Nephron (organoid): ENCODE measurements at regions not wholly inside any gene's neighbourhood (a gene's known extent, or its start where the extent isn't known, plus 50 kb on each side); places are given as distances from the start of the nearest gene placed in this dataset.
A peak's percentile ranks its signal among the peaks of the same experiment; 100 is the strongest.

Experiments
- H3K27ac Mint-ChIP-seq, 3 experiments: 2 replicates each; pipeline ENCODE4 v1.8.0; 2020; ENCODE audit warnings: mixed read lengths in 3 of 3, mild to moderate bottlenecking in 2 of 3, moderate library complexity in 1 of 3
- H3K27me3 Mint-ChIP-seq: 2 replicates; pipeline ENCODE4 v1.8.0; 2021; ENCODE audit warnings: low read depth, mild to moderate bottlenecking, moderate library complexity, mixed read lengths
- H3K36me3 Mint-ChIP-seq: 2 replicates; pipeline ENCODE4 v1.8.0; 2020; ENCODE audit warnings: low read depth, mixed read lengths
- H3K4me1 Mint-ChIP-seq: 2 replicates; pipeline ENCODE4 v1.8.0; 2020; ENCODE audit warnings: mixed read lengths
- H3K4me3 Mint-ChIP-seq, 3 experiments: 2 replicates each; pipeline ENCODE4 v1.8.0; 2020; ENCODE audit warnings: mild to moderate bottlenecking in 3 of 3, mixed read lengths in 3 of 3, moderate library complexity in 2 of 3
- H3K9me3 Mint-ChIP-seq: 2 replicates; pipeline ENCODE4 v1.8.0; 2020; ENCODE audit warnings: mixed read lengths
- TF ChIP-seq, protein P1 (sequence below), 3 experiments: fragments of 200-600 bp; sonication (generic); IDR thresholded peaks; one replicate each; pipeline ENCODE4 v1.5.0; 2021; ENCODE audit warnings: antibody characterized with exemption in 3 of 3; ENCODE audit not compliant: unreplicated experiment in 3 of 3

DNA sequence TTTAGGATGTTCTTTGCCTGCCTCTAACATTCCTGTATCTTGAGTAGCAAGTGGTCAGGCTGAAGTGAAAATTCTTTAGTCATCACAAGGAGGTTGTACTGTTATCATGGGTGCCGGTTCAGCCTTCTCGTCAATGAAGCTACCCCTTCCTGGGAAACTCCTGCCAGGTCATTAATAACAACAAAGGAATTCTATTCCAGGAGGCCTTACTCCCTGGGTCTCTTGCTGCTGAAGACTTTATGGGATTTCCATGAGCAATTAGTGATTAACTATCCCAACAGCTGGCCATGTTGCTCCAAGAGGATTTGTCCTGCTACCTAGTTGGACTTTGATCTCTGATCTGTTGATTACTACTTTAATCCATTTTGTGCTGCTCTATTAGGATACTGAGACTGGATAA lies 62.7 kb upstream of the ELOVL5 start:
- TF ChIP-seq, protein P1, sequence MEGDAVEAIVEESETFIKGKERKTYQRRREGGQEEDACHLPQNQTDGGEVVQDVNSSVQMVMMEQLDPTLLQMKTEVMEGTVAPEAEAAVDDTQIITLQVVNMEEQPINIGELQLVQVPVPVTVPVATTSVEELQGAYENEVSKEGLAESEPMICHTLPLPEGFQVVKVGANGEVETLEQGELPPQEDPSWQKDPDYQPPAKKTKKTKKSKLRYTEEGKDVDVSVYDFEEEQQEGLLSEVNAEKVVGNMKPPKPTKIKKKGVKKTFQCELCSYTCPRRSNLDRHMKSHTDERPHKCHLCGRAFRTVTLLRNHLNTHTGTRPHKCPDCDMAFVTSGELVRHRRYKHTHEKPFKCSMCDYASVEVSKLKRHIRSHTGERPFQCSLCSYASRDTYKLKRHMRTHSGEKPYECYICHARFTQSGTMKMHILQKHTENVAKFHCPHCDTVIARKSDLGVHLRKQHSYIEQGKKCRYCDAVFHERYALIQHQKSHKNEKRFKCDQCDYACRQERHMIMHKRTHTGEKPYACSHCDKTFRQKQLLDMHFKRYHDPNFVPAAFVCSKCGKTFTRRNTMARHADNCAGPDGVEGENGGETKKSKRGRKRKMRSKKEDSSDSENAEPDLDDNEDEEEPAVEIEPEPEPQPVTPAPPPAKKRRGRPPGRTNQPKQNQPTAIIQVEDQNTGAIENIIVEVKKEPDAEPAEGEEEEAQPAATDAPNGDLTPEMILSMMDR (IDR thresholded peaks at IDR 0.05; ENCODE audit: unreplicated experiment in 3 of 3) = no peak
- H3K36me3 Mint-ChIP-seq = no peaks in the 10 kb centered on the region
- peaks cover 5% of the 10 kb centered on the region for H3K4me1 Mint-ChIP-seq
- no peaks in the 10 kb centered on the region for H3K27me3 Mint-ChIP-seq
- peak overlapping the region in 1 of 3 experiments; percentile 29 for H3K27ac Mint-ChIP-seq
- H3K9me3 Mint-ChIP-seq = no peaks in the 10 kb centered on the region
- H3K4me3 Mint-ChIP-seq = no peak overlapping the region

DNA sequence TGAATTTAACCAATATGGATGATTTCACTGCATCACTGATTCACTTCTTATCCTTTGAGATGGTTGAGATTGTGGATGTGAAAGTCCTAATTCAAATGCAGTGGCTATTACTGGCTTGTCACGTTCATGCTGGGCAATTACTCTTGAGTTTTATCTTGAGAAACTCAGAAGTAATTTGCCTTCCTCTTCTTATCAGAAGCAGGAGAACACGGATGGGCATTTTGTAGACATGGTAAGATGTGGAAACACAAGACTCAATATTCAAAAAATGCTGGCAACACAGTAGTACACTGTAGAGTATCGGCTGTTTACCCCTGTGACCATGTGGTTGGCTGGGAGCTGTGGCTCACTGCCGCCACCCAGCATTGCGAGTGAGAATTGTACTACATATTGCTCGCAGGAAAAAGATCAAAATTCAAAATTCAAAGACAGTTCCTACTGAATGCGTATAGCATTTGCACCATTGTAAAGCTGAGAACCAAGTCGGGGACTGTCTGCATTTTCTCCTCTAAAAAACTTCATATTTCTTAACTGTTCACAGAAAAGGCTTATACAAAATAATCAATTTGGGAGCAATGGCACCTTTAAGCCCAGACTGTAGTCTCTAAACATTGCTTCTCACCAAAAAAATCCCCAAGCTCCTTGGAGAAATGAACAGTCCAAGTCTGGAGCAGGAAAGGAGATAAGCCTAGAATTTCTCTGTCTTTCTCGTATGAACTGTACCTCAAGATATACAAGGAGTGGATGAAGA lies 61.9 kb upstream of the ELOVL5 start:
- H3K27ac Mint-ChIP-seq = no peak overlapping the region
- no peak overlapping the region for H3K4me3 Mint-ChIP-seq
- H3K4me1 Mint-ChIP-seq = peaks cover 5% of the 10 kb centered on the region
- H3K9me3 Mint-ChIP-seq = no peaks in the 10 kb centered on the region
- TF ChIP-seq, protein P1 (IDR thresholded peaks at IDR 0.05; ENCODE audit: unreplicated experiment in 3 of 3) = peak in 2 of 3 experiments; percentile 15
- no peaks in the 10 kb centered on the region for H3K27me3 Mint-ChIP-seq
- H3K36me3 Mint-ChIP-seq = no peaks in the 10 kb centered on the region

DNA sequence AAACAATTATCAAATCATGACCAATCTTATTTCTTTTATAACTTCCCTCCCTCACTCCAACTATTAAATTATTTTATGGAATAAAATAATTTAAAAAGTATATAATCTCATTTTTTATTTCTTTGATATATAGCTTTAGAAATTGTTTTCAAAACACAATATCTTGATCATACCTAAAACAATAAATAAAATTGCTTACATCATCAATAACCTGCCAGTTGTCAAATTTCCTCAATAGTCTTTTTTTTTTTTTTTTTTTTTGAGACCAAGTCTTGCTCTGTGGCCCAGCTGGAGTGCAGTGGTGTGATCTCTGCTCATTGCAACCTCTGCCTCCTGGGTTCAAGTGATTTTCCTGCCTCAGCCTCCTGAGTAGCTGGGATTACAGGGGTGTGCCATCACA lies 60.1 kb upstream of the ELOVL5 start:
- H3K4me1 Mint-ChIP-seq = peaks cover 5% of the 10 kb centered on the region
- H3K4me3 Mint-ChIP-seq = no peak overlapping the region
- TF ChIP-seq, protein P1 (IDR thresholded peaks at IDR 0.05; ENCODE audit: unreplicated experiment in 3 of 3) = no peak
- H3K27me3 Mint-ChIP-seq = no peaks in the 10 kb centered on the region
- no peak overlapping the region for H3K27ac Mint-ChIP-seq
- no peaks in the 10 kb centered on the region for H3K9me3 Mint-ChIP-seq
- H3K36me3 Mint-ChIP-seq = no peaks in the 10 kb centered on the region

DNA sequence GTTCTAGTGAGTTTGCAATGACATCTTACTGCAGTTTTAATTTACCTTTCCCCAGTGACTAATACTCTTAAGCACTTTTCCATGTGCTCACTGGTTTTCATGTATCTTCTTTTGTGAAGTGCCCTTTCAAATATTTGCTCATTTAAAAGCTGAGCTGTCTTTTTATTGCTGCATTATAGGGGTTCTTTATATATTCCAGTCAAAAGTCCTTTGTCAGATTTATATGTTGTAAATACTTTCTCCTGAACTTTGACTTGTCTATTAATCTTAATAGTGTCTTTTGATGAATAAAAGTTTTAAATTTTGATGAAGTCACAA lies 50.2 kb upstream of the ELOVL5 start:
- Mint-ChIP-seq H3K9me3 (no peaks in the 10 kb centered on the region), H3K4me1 (no peaks in the 10 kb centered on the region), H3K4me3 (no peak overlapping the region), H3K27me3 (peaks cover 5% of the 10 kb centered on the region), H3K27ac (no peak overlapping the region), H3K36me3 (no peaks in the 10 kb centered on the region)
- TF ChIP-seq, protein P1 (IDR thresholded peaks at IDR 0.05; ENCODE audit: unreplicated experiment in 3 of 3) = no peak

DNA sequence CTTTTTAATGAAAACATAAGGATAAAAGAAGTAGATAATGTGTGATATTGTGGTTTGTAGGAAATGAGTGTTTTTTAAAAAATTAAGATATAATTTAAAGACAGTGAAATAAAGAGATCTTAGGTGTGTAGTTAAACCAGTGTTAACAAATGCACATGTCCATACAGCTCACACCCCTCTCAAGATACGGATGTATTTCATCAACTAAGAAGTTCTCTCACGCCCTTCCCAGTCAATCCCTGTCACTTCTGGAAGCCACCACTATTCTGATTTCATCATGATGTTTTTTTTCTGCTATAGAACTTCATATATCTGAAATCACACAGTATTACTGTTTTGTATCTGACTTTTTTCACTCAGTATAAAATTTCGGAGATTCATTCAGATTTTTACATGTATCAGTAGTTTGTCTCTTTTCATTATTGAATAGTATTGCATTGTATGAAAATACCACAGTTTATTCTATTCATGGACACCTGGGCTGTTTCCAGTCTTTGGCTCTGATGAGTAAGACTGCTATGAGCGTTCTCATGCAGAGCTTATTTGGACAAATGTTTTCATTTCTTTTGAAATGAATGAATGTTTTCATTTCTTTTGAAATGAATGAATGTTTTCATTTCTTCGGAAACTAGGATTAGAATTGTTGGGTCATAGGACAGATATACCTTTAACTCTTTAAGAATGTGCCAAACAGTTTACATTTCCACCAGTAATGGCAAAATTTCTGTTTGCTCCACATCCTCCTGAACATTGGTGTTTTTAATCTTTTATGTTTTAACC lies 49.7 kb upstream of the ELOVL5 start:
- Mint-ChIP-seq H3K27me3 (peaks cover 5% of the 10 kb centered on the region), H3K9me3 (no peaks in the 10 kb centered on the region), H3K27ac (no peak overlapping the region), H3K36me3 (no peaks in the 10 kb centered on the region), H3K4me3 (no peak overlapping the region), H3K4me1 (no peaks in the 10 kb centered on the region)
- TF ChIP-seq, protein P1 (IDR thresholded peaks at IDR 0.05; ENCODE audit: unreplicated experiment in 3 of 3) = no peak
